ENCODE measurements at regions not wholly inside any gene's neighbourhood (a gene's known extent, or its start where the extent isn't known, plus 50 kb on each side); places are given as distances from the start of the nearest gene placed in this dataset.

GRCh38 chr22:49636649-49637048 is 191.0 kb downstream of the BRD1 start:
- TF ChIP-seq CTCF (IDR thresholded peaks at IDR 0.05; ENCODE audit: insufficient read depth, low read length, poor library complexity, severe bottlenecking) (no peak), EZH2phosphoT487 (conservative IDR thresholded peaks at IDR 0.05; ENCODE audit: low read length) (no peak)
